Parathyroid adenoma (tissue), 2 donors: ENCODE measurements at regions not wholly inside any gene's neighbourhood (a gene's known extent, or its start where the extent isn't known, plus 50 kb on each side); places are given as distances from the start of the nearest gene placed in this dataset.

Source experiments
- H2AFZ ChIP-seq: fragments of 300-600 bp; sonication (generic); one replicate; pipeline ENCODE4 v1.7.0; 2017; ENCODE audit warnings: antibody characterized with exemption, mild to moderate bottlenecking
- H3K27ac ChIP-seq: fragments of 300-600 bp; sonication (generic); one replicate; pipeline ENCODE4 v1.7.0; 2017
- H3K27me3 ChIP-seq: fragments of 300-600 bp; sonication (generic); one replicate; pipeline ENCODE4 v1.7.0; 2017; ENCODE audit warnings: low read length; ENCODE audit not compliant: control insufficient read depth, insufficient read depth
- H3K36me3 ChIP-seq: fragments of 300-600 bp; sonication (generic); one replicate; pipeline ENCODE4 v1.7.0; 2017; ENCODE audit warnings: low read length; ENCODE audit not compliant: control insufficient read depth, insufficient read depth
- H3K4me1 ChIP-seq: fragments of 300-600 bp; sonication (generic); one replicate; pipeline ENCODE4 v1.7.0; 2017; ENCODE audit warnings: control low read depth
- H3K4me2 ChIP-seq: fragments of 300-600 bp; sonication (generic); one replicate; pipeline ENCODE4 v1.7.0; 2017; ENCODE audit warnings: low read length
- H3K4me3 ChIP-seq: fragments of 300-600 bp; sonication (generic); one replicate; pipeline ENCODE4 v1.7.0; 2017; ENCODE audit warnings: low read depth, low read length
- H3K79me2 ChIP-seq: fragments of 300-600 bp; sonication (generic); one replicate; pipeline ENCODE4 v1.7.0; 2017; ENCODE audit warnings: control low read depth
- H3K9ac ChIP-seq: fragments of 300-600 bp; sonication (generic); one replicate; pipeline ENCODE4 v1.7.0; 2017; ENCODE audit warnings: mild to moderate bottlenecking
- H3K9me3 ChIP-seq: fragments of 300-600 bp; sonication (generic); one replicate; pipeline ENCODE4 v1.7.0; 2017; ENCODE audit warnings: low read length; ENCODE audit not compliant: control insufficient read depth
- CTCF ChIP-seq: fragments of 300-600 bp; sonication (generic); IDR thresholded peaks from one replicate; pipeline ENCODE4 v1.7.0; 2017; ENCODE audit warnings: antibody characterized with exemption, mild to moderate bottlenecking
- donor health status: primary hyperparathyroidism.

- Histone ChIP-seq H3K36me3 (no peaks in the 10 kb centered on the region), H3K4me1 (no peaks in the 10 kb centered on the region), H2AFZ (no peak overlapping the region), H3K9ac (no peak overlapping the region), H3K27me3 (no peaks in the 10 kb centered on the region), H3K4me3 (no peak overlapping the region), H3K9me3 (no peaks in the 10 kb centered on the region), H3K79me2 (no peaks in the 10 kb centered on the region), H3K4me2 (no peak overlapping the region), H3K27ac (no peak overlapping the region)
- TF ChIP-seq CTCF, result no peak
These were observed 455.9 kb downstream of the ACTL7B start for GRCh38 chr9:108399851-108400250.

- H3K36me3 ChIP-seq, result no peaks in the 10 kb centered on the region
- no peak overlapping the region for H3K4me3 ChIP-seq
- no peak overlapping the region for H3K9ac ChIP-seq
- no peaks in the 10 kb centered on the region for H3K79me2 ChIP-seq
- no peaks in the 10 kb centered on the region for H3K4me1 ChIP-seq
- TF ChIP-seq CTCF, result no peak
- no peak overlapping the region for H3K4me2 ChIP-seq
- no peak overlapping the region for H2AFZ ChIP-seq
- no peak overlapping the region for H3K27ac ChIP-seq
- no peaks in the 10 kb centered on the region for H3K9me3 ChIP-seq
- no peaks in the 10 kb centered on the region for H3K27me3 ChIP-seq
These were observed 458.5 kb downstream of the ACTL7B start for GRCh38 chr9:108397286-108397685.

GRCh38 chr9:108396611-108397010, 459.2 kb downstream of the ACTL7B start:
- H3K4me2 ChIP-seq, result no peak overlapping the region
- no peak for TF ChIP-seq CTCF
- no peak overlapping the region for H3K4me3 ChIP-seq
- H3K4me1 ChIP-seq, result no peaks in the 10 kb centered on the region
- no peaks in the 10 kb centered on the region for H3K79me2 ChIP-seq
- no peak overlapping the region for H3K27ac ChIP-seq
- H2AFZ ChIP-seq, result no peak overlapping the region
- H3K9ac ChIP-seq, result no peak overlapping the region
- no peaks in the 10 kb centered on the region for H3K27me3 ChIP-seq
- no peaks in the 10 kb centered on the region for H3K9me3 ChIP-seq
- no peaks in the 10 kb centered on the region for H3K36me3 ChIP-seq

GRCh38 chr9:108396193-108396592, 459.6 kb downstream of the ACTL7B start:
- Histone ChIP-seq H3K79me2 (no peaks in the 10 kb centered on the region), H3K27ac (no peak overlapping the region), H3K36me3 (no peaks in the 10 kb centered on the region), H3K4me1 (no peaks in the 10 kb centered on the region), H3K9me3 (no peaks in the 10 kb centered on the region), H3K9ac (no peak overlapping the region), H3K4me2 (no peak overlapping the region), H3K4me3 (no peak overlapping the region), H3K27me3 (no peaks in the 10 kb centered on the region), H2AFZ (no peak overlapping the region)
- no peak for TF ChIP-seq CTCF

- H3K27me3 ChIP-seq, result no peaks in the 10 kb centered on the region
- H3K9ac ChIP-seq, result no peak overlapping the region
- H3K36me3 ChIP-seq, result no peaks in the 10 kb centered on the region
- H3K4me2 ChIP-seq, result no peak overlapping the region
- no peak overlapping the region for H3K27ac ChIP-seq
- no peaks in the 10 kb centered on the region for H3K4me1 ChIP-seq
- no peaks in the 10 kb centered on the region for H3K9me3 ChIP-seq
- H3K79me2 ChIP-seq, result no peaks in the 10 kb centered on the region
- no peak overlapping the region for H2AFZ ChIP-seq
- no peak for TF ChIP-seq CTCF
- no peak overlapping the region for H3K4me3 ChIP-seq
These were observed 460.4 kb downstream of the ACTL7B start for GRCh38 chr9:108395421-108395820.
